ENCODE measurements at regions not wholly inside any gene's neighbourhood (a gene's known extent, or its start where the extent isn't known, plus 50 kb on each side); places are given as distances from the start of the nearest gene placed in this dataset.

DNA sequence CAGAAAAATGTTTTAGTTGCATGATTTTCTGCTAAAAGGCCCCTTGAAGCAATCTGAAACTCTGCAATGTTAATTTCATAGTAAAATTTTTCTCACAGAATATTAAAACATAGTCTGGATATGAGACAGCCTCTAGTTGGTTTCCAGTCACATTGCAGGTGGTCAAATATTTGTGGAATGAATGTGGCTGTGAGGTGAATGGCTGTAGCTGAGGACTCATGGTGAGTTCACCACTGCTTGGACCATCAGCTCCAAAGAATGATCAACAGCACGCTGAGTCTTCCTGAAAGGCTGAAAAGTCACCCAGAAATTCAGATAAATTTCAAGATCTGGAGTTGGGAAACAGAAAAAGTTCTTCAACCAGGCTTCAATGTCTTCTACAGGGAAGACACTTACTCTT, 79.8 kb downstream of the MAT2B start:
- TF ChIP-seq, protein P1, sequence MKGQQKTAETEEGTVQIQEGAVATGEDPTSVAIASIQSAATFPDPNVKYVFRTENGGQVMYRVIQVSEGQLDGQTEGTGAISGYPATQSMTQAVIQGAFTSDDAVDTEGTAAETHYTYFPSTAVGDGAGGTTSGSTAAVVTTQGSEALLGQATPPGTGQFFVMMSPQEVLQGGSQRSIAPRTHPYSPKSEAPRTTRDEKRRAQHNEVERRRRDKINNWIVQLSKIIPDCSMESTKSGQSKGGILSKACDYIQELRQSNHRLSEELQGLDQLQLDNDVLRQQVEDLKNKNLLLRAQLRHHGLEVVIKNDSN (IDR thresholded peaks at IDR 0.05; ENCODE audit: borderline replicate concordance, extremely low read length, insufficient read depth, low read depth, low read length): no peak
- TF ChIP-seq EZH2 (IDR thresholded peaks at IDR 0.05; ENCODE audit: borderline replicate concordance, control insufficient read depth, low read depth, low read length) (no peak), ETV6 (conservative IDR thresholded peaks at IDR 0.05 in 1 of 2, IDR thresholded peaks at IDR 0.05 in 1 of 2; ENCODE audit: borderline replicate concordance in 1 of 2, low read depth in 1 of 2) (no peak), CTCF (IDR thresholded peaks at IDR 0.05 in 2 of 3, conservative IDR thresholded peaks at IDR 0.05 in 1 of 3; ENCODE audit: control insufficient read depth in 2 of 3, extremely low read depth in 1 of 3, insufficient read depth in 1 of 3, low read depth in 3 of 3, low read length in 3 of 3) (no peak), SRF (IDR thresholded peaks at IDR 0.05; ENCODE audit: low read depth in 2 of 2, low read length in 2 of 2) (no peak), NBN (IDR thresholded peaks at IDR 0.05) (no peak), POLR2A (IDR thresholded peaks at IDR 0.05; ENCODE audit: low read depth, low read length) (no peak), NFYB (IDR thresholded peaks at IDR 0.05; ENCODE audit: insufficient read depth, low read depth, low read length) (no peak)

All from GM12878 (cell line).